ENCODE measurements at regions not wholly inside any gene's neighbourhood (a gene's known extent, or its start where the extent isn't known, plus 50 kb on each side); places are given as distances from the start of the nearest gene placed in this dataset.

DNA sequence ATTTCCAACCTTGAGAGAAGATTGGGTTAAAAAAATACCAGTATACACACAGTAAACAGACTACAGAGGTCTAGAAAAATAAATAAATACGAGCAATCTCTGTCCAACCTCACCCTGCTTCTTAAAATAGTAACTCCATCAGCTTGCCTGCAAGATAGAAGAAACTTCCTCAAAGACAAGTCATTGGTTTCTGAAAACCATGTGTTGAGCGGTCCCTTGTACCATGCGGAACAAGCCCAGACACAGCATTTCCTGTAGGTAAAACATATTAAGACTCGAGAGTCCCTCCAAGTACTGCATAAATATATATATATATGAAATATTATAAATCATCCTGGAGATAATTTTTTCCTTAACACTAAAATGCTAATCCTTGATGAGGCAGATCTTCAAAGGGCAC is 157.4 kb downstream of the MZT1 start:
- BruUV-seq (replicated peaks), result no TSS peak
- no peak for TF ChIP-seq FOSL1 (IDR thresholded peaks at IDR 0.05; ENCODE audit: low read depth)
- no peak for TF ChIP-seq POLR2A (IDR thresholded peaks at IDR 0.05; ENCODE audit: borderline replicate concordance, extremely low read depth, insufficient read depth, insufficient read length)
- no peak for TF ChIP-seq SRF (IDR thresholded peaks at IDR 0.05; ENCODE audit: low read depth)
- no peak for TF ChIP-seq POLR2AphosphoS5 (IDR thresholded peaks at IDR 0.05; ENCODE audit: low read depth, low read length)
- no peak for TF ChIP-seq EZH2 (IDR thresholded peaks at IDR 0.05)
- no peak for TF ChIP-seq CBX3 (IDR thresholded peaks at IDR 0.05; ENCODE audit: low read depth)
- TF ChIP-seq ELF1 (IDR thresholded peaks at IDR 0.05; ENCODE audit: borderline replicate concordance, low read depth), result no peak
- TF ChIP-seq EZH2phosphoT487 (IDR thresholded peaks at IDR 0.05; ENCODE audit: borderline replicate concordance), result no peak
- no peak for TF ChIP-seq SP1 (IDR thresholded peaks at IDR 0.05; ENCODE audit: low read depth)
- TF ChIP-seq, protein P1, sequence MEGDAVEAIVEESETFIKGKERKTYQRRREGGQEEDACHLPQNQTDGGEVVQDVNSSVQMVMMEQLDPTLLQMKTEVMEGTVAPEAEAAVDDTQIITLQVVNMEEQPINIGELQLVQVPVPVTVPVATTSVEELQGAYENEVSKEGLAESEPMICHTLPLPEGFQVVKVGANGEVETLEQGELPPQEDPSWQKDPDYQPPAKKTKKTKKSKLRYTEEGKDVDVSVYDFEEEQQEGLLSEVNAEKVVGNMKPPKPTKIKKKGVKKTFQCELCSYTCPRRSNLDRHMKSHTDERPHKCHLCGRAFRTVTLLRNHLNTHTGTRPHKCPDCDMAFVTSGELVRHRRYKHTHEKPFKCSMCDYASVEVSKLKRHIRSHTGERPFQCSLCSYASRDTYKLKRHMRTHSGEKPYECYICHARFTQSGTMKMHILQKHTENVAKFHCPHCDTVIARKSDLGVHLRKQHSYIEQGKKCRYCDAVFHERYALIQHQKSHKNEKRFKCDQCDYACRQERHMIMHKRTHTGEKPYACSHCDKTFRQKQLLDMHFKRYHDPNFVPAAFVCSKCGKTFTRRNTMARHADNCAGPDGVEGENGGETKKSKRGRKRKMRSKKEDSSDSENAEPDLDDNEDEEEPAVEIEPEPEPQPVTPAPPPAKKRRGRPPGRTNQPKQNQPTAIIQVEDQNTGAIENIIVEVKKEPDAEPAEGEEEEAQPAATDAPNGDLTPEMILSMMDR (IDR thresholded peaks at IDR 0.05 in 2 of 3, conservative IDR thresholded peaks at IDR 0.05 in 1 of 3; ENCODE audit: borderline replicate concordance in 1 of 3, insufficient read depth in 1 of 3, low read depth in 2 of 3, low read length in 2 of 3), result no peak
- no peak for TF ChIP-seq ATF3 (IDR thresholded peaks at IDR 0.05)
- no peak for TF ChIP-seq EGR1 (IDR thresholded peaks at IDR 0.05; ENCODE audit: low read depth)
- TF ChIP-seq JUND (IDR thresholded peaks at IDR 0.05), result no peak
- no peak for TF ChIP-seq YY1 (IDR thresholded peaks at IDR 0.05; ENCODE audit: extremely low read depth, insufficient replicate concordance, low read depth, low read length)
- no peaks in the 10 kb centered on the region for H3K9me3 ChIP-seq (ENCODE audit: control insufficient read depth in 1 of 2, insufficient read depth in 1 of 2, low read depth in 1 of 2, low read length in 2 of 2)
- H3K4me2 ChIP-seq (ENCODE audit: low read length), result no peak overlapping the region
- intact Hi-C loops (cut with micrococcal nuclease), result no loop called here
- no peak overlapping the region for H2AFZ ChIP-seq (ENCODE audit: low read depth, low read length, poor library complexity, severe bottlenecking)
- RAD21 ChIA-PET (ENCODE audit: low non-redundant PET in 1 of 2, low total read pairs in 2 of 2, uncharacterized antibody in 2 of 2, unreplicated experiment in 2 of 2), result no interaction called here
- no peaks in the 10 kb centered on the region for H3K4me1 ChIP-seq (ENCODE audit: control insufficient read depth in 1 of 2, insufficient read depth in 2 of 2, low read length in 2 of 2)
- H3K4me3 ChIP-seq (replicated peaks in 1 of 2; ENCODE audit: low read depth in 1 of 2, low read length in 2 of 2), result no peak overlapping the region
- H4K20me1 ChIP-seq (ENCODE audit: insufficient read depth), result no peaks in the 10 kb centered on the region
- POLR2A ChIA-PET, result no interaction called here
- H3K27me3 ChIP-seq (ENCODE audit: insufficient read depth, low read length), result no peaks in the 10 kb centered on the region
- no peaks in the 10 kb centered on the region; a peak in 1 of 4 replicates for H3K36me3 ChIP-seq (ENCODE audit: control insufficient read depth in 1 of 2, insufficient read depth in 2 of 2, low read length in 2 of 2)
- no peaks in the 10 kb centered on the region for H3K9me2 ChIP-seq (ENCODE audit: insufficient read depth)
- H3K27ac ChIP-seq (ENCODE audit: low read depth, low read length), result no peak overlapping the region
- ATAC-seq (no peak), DNase-seq (ENCODE audit: low read depth, low spot score) (no peak)
- no peak overlapping the region for H3K9ac ChIP-seq (ENCODE audit: low read length)
- H3K79me2 ChIP-seq (ENCODE audit: insufficient read depth, low read length), result no peaks in the 10 kb centered on the region
- CTCF ChIA-PET, result interaction anchor here (0.6 kb wide), 1 partner anchor 73 kb away, joined by 3 read pairs; no protein-coding TSS in a partner anchor
